RWPE2 (cell line): ENCODE measurements at regions not wholly inside any gene's neighbourhood (a gene's known extent, or its start where the extent isn't known, plus 50 kb on each side); places are given as distances from the start of the nearest gene placed in this dataset.

Experiments
- ATAC-seq: fragments of 200-7000 bp; cut with Tn5 transposase; 3 replicates; pipeline ENCODE4 v1.9.1; 2021; ENCODE audit warnings: low read depth
- DNase-seq: peaks from one replicate; pipeline ENCODE4 v3.0.0-alpha.2; 2020; ENCODE audit warnings: low spot score
- H3K27ac ChIP-seq: fragments of 450-650 bp; 2 replicates; pipeline ENCODE4 v1.5.1; 2017; ENCODE audit warnings: mild to moderate bottlenecking; ENCODE audit not compliant: poor library complexity, severe bottlenecking
- H3K27me3 ChIP-seq: fragments of 250-450 bp; sonication (Bioruptor Pico); 2 replicates; pipeline ENCODE4 v1.5.1; 2021; ENCODE audit warnings: mild to moderate bottlenecking, moderate library complexity; ENCODE audit not compliant: insufficient read depth, poor library complexity, severe bottlenecking
- H3K36me3 ChIP-seq: fragments of 250-450 bp; sonication (Bioruptor Pico); 2 replicates; pipeline ENCODE4 v1.5.1; 2020; ENCODE audit warnings: low read depth, mild to moderate bottlenecking, moderate library complexity
- H3K4me1 ChIP-seq: fragments of 250-450 bp; sonication (Bioruptor Pico); 2 replicates; pipeline ENCODE4 v1.5.1; 2021; ENCODE audit warnings: mild to moderate bottlenecking, moderate library complexity; ENCODE audit not compliant: insufficient read depth, poor library complexity, severe bottlenecking
- H3K4me3 ChIP-seq: fragments of 250-450 bp; sonication (Bioruptor Pico); 2 replicates; pipeline ENCODE4 v1.5.1; 2021; ENCODE audit warnings: mild to moderate bottlenecking, moderate library complexity; ENCODE audit not compliant: severe bottlenecking
- H3K9me3 ChIP-seq: fragments of 250-450 bp; sonication (Bioruptor Pico); 2 replicates; pipeline ENCODE4 v1.5.1; 2021; ENCODE audit warnings: mild to moderate bottlenecking, moderate library complexity; ENCODE audit not compliant: severe bottlenecking
- TF ChIP-seq, protein P1 (sequence below): fragments of 450-650 bp; IDR thresholded peaks from one replicate; pipeline ENCODE4 v1.5.1; 2017; ENCODE audit warnings: mild to moderate bottlenecking, moderate library complexity; ENCODE audit not compliant: poor library complexity, severe bottlenecking

DNA sequence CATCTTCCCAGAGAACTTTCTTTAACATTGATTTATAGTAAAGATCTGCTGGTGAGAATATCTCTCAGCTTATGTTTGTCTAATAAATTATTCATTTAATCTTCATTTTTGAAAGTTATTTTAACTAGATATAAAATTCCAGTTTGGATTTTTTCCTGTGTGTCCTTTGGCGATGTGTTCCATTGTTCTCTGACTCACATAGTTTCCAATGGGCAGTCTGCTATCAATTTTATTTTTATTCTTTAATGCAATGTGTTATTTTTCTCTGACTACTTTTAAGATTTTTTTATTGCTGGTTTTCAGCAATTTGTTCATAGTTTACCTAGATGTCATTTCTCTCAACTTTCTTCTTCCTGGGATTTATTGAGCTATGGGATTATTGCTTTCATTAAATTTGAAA lies 325.2 kb upstream of the POGK start:
- TF ChIP-seq, protein P1, sequence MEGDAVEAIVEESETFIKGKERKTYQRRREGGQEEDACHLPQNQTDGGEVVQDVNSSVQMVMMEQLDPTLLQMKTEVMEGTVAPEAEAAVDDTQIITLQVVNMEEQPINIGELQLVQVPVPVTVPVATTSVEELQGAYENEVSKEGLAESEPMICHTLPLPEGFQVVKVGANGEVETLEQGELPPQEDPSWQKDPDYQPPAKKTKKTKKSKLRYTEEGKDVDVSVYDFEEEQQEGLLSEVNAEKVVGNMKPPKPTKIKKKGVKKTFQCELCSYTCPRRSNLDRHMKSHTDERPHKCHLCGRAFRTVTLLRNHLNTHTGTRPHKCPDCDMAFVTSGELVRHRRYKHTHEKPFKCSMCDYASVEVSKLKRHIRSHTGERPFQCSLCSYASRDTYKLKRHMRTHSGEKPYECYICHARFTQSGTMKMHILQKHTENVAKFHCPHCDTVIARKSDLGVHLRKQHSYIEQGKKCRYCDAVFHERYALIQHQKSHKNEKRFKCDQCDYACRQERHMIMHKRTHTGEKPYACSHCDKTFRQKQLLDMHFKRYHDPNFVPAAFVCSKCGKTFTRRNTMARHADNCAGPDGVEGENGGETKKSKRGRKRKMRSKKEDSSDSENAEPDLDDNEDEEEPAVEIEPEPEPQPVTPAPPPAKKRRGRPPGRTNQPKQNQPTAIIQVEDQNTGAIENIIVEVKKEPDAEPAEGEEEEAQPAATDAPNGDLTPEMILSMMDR, result no peak
- Histone ChIP-seq H3K36me3 (no peaks in the 10 kb centered on the region), H3K27ac (no peak overlapping the region), H3K9me3 (peaks cover 5% of the 10 kb centered on the region), H3K4me1 (no peaks in the 10 kb centered on the region), H3K4me3 (no peak overlapping the region), H3K27me3 (no peaks in the 10 kb centered on the region)
- ATAC-seq (no peak), DNase-seq (no peak)

GRCh38 chr1:166527752-166528151 lies 311.5 kb upstream of the POGK start:
- DNase-seq, result no peak
- no peaks in the 10 kb centered on the region for H3K9me3 ChIP-seq
- no peak overlapping the region for H3K27ac ChIP-seq
- H3K4me1 ChIP-seq, result no peaks in the 10 kb centered on the region
- TF ChIP-seq, protein P1, result no peak
- H3K36me3 ChIP-seq, result no peaks in the 10 kb centered on the region
- H3K4me3 ChIP-seq, result no peak overlapping the region
- no peak for ATAC-seq
- H3K27me3 ChIP-seq, result no peaks in the 10 kb centered on the region

- Histone ChIP-seq H3K36me3 (no peaks in the 10 kb centered on the region), H3K4me3 (no peak overlapping the region), H3K9me3 (peaks cover 5% of the 10 kb centered on the region), H3K27me3 (no peaks in the 10 kb centered on the region), H3K4me1 (no peaks in the 10 kb centered on the region), H3K27ac (no peak overlapping the region)
- no peak for DNase-seq
- no peak for ATAC-seq
- TF ChIP-seq, protein P1, result no peak
Observed at GRCh38 chr1:166538646-166539045, 300.6 kb upstream of the POGK start.

- TF ChIP-seq, protein P1, result no peak
- H3K27me3 ChIP-seq, result no peaks in the 10 kb centered on the region
- H3K4me1 ChIP-seq, result no peaks in the 10 kb centered on the region
- H3K9me3 ChIP-seq, result no peaks in the 10 kb centered on the region
- ATAC-seq (no peak), DNase-seq (no peak)
- H3K27ac ChIP-seq, result no peak overlapping the region
- no peak overlapping the region for H3K4me3 ChIP-seq
- H3K36me3 ChIP-seq, result no peaks in the 10 kb centered on the region
Observed at GRCh38 chr1:166544036-166544435, 295.2 kb upstream of the POGK start.

GRCh38 chr1:166544561-166544960 lies 294.7 kb upstream of the POGK start:
- H3K27ac ChIP-seq, result no peak overlapping the region
- no peaks in the 10 kb centered on the region for H3K36me3 ChIP-seq
- no peak overlapping the region for H3K4me3 ChIP-seq
- no peak for DNase-seq
- ATAC-seq, result no peak
- H3K27me3 ChIP-seq, result no peaks in the 10 kb centered on the region
- TF ChIP-seq, protein P1, result no peak
- H3K4me1 ChIP-seq, result no peaks in the 10 kb centered on the region
- H3K9me3 ChIP-seq, result no peaks in the 10 kb centered on the region
